Hepatocyte (in vitro differentiated cells): ENCODE measurements at regions not wholly inside any gene's neighbourhood (a gene's known extent, or its start where the extent isn't known, plus 50 kb on each side); places are given as distances from the start of the nearest gene placed in this dataset.

Experiments
- CTCF ChIP-seq: fragments of 200-600 bp; sonication (generic); IDR thresholded peaks from 2 replicates; pipeline ENCODE4 v1.5.1; 2016; ENCODE audit warnings: antibody characterized with exemption, mild to moderate bottlenecking; ENCODE audit not compliant: poor library complexity
- EZH2 ChIP-seq: fragments of 200-600 bp; sonication (generic); IDR thresholded peaks from 2 replicates; pipeline ENCODE4 v1.6.1; 2016; ENCODE audit warnings: antibody characterized with exemption, mild to moderate bottlenecking, borderline replicate concordance
- EZH2phosphoT487 ChIP-seq: fragments of 200-600 bp; sonication (generic); IDR thresholded peaks from one replicate; pipeline ENCODE4 v1.6.1; 2018; ENCODE audit warnings: antibody characterized with exemption, mild to moderate bottlenecking, low read depth, moderate library complexity; ENCODE audit not compliant: unreplicated experiment, severe bottlenecking

GRCh38 chr9:130772185-130772584 is 62.9 kb upstream of the ABL1 start:
- TF ChIP-seq EZH2 (no peak), CTCF (no peak), EZH2phosphoT487 (no peak)
